Fibroblast of pulmonary artery (primary cell): ENCODE measurements at regions not wholly inside any gene's neighbourhood (a gene's known extent, or its start where the extent isn't known, plus 50 kb on each side); places are given as distances from the start of the nearest gene placed in this dataset.

Experiments
- DNase-seq: peaks from one replicate; pipeline ENCODE4 v3.0.0-alpha.2; 2010; ENCODE audit warnings: low read depth
- H3K4me3 ChIP-seq: replicated peaks from 2 replicates; pipeline ENCODE4 v1.5.1; 2011; ENCODE audit warnings: low read depth, mild to moderate bottlenecking, control low read depth, low read length, moderate library complexity
- CTCF ChIP-seq: IDR thresholded peaks from 2 replicates; pipeline ENCODE4 v1.5.1; 2011; ENCODE audit warnings: mild to moderate bottlenecking, control low read depth, low read length, inconsistent platforms; ENCODE audit errors: missing control alignments

- no peak overlapping the region for H3K4me3 ChIP-seq
- no peak for DNase-seq
- TF ChIP-seq CTCF: no peak
These were observed 290.3 kb upstream of the SGCD start for GRCh38 chr5:156036640-156037039.

GRCh38 chr5:156037151-156037909 lies 289.6 kb upstream of the SGCD start:
- no peak overlapping the region for H3K4me3 ChIP-seq
- DNase-seq: no peak
- TF ChIP-seq CTCF: no peak

DNA sequence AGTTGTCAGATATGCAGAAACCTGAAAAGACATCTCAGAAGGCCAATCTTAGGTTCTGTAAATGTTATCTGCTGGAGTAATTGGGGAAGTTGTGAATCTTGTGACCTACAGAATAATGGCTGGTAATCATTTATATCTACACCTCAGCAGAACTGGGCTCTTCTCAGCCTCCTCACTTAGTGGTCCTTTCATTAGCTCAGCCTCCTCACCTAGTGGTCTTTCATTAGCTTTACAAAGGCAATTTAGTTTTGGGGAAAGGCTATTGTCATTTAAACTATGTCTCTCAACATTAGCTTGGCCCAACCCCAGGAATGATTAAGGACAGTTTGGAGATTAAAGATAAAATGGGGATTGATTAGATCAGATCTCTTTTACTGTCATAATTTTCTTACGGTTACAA lies 284.2 kb upstream of the SGCD start:
- no peak overlapping the region for H3K4me3 ChIP-seq
- no peak for TF ChIP-seq CTCF
- DNase-seq: no peak

GRCh38 chr5:156043351-156043750 lies 283.6 kb upstream of the SGCD start:
- DNase-seq: no peak
- TF ChIP-seq CTCF: no peak
- no peak overlapping the region for H3K4me3 ChIP-seq

DNA sequence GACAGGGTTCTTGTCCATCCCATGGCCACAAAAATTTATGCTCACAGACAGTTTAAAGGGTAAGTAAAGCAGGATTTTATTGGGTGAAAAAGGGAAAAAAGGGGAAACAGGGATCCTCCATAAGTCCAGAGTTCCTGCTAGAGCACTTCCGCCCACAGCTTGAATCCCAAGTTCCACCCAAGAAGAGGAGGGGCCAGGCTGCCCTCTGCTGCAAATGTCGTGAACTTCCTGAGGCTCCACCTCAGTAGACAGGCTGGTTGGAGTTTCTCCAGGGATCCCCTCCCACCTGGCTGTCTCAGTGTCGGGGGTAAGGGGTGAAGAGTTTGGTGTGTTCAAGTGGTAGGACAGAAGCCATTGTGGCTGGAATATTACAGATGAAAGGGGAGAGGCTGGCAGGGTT lies 275.0 kb upstream of the SGCD start:
- no peak overlapping the region for H3K4me3 ChIP-seq
- no peak for DNase-seq
- TF ChIP-seq CTCF: no peak

DNA sequence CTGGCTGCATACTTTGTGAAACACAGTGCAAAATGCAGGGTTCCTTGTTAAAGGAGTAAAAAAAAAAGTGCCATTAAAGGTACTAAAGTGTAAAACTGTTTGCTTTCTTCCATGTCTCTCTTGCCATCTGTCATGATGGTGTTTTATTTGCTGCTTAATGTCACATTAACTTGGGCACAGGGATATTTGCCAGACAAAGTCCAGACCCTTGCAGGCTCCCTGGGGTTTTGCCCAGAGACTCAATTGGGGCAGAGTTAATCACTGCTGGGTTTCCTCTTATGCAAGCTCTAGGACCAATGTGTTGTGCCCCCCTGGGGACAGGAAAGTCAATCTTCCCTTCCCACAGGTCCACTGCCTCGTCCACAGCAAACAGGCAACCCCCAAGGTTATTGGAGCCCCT lies 274.3 kb upstream of the SGCD start:
- no peak for TF ChIP-seq CTCF
- no peak overlapping the region for H3K4me3 ChIP-seq
- no peak for DNase-seq

- no peak for TF ChIP-seq CTCF
- DNase-seq: no peak
- no peak overlapping the region for H3K4me3 ChIP-seq
These were observed 273.9 kb upstream of the SGCD start for GRCh38 chr5:156053056-156053455.
